ENCODE measurements at regions not wholly inside any gene's neighbourhood (a gene's known extent, or its start where the extent isn't known, plus 50 kb on each side); places are given as distances from the start of the nearest gene placed in this dataset.

DNA sequence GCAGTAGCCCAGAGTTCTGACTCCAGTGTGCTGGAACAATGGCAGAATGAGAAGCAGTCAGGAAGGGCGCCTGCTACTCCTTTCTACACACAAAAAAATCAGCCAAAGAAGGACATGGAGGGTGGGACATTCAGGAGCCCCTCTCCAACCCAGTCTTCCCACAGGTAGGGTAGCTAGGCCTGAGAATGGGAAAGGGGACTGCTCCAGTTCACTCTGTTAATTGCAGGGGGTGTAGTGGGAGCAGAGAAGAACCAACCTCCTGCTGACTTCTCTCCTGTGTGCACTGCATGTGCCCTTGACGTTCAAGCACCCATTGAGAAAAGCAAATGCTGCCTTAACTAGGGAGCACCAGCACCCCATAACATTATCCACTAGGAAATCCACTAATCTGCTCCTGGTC lies 119.1 kb upstream of the IRX6 start:
- no peak overlapping the region for H3K27ac ChIP-seq
- no peaks in the 10 kb centered on the region for H3K36me3 ChIP-seq
- H3K4me1 ChIP-seq: no peaks in the 10 kb centered on the region
- TF ChIP-seq POLR2A (IDR thresholded peaks at IDR 0.05) (no peak), POLR2AphosphoS5 (IDR thresholded peaks at IDR 0.05; ENCODE audit: insufficient read depth in 1 of 2, low read depth in 1 of 2) (no peak)
- TF ChIP-seq, protein P1, sequence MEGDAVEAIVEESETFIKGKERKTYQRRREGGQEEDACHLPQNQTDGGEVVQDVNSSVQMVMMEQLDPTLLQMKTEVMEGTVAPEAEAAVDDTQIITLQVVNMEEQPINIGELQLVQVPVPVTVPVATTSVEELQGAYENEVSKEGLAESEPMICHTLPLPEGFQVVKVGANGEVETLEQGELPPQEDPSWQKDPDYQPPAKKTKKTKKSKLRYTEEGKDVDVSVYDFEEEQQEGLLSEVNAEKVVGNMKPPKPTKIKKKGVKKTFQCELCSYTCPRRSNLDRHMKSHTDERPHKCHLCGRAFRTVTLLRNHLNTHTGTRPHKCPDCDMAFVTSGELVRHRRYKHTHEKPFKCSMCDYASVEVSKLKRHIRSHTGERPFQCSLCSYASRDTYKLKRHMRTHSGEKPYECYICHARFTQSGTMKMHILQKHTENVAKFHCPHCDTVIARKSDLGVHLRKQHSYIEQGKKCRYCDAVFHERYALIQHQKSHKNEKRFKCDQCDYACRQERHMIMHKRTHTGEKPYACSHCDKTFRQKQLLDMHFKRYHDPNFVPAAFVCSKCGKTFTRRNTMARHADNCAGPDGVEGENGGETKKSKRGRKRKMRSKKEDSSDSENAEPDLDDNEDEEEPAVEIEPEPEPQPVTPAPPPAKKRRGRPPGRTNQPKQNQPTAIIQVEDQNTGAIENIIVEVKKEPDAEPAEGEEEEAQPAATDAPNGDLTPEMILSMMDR (IDR thresholded peaks at IDR 0.05): no peak
- H3K4me3 ChIP-seq: no peak overlapping the region
- H3K9me3 ChIP-seq: no peaks in the 10 kb centered on the region
- H3K27me3 ChIP-seq: no peaks in the 10 kb centered on the region
- DNase-seq (ENCODE audit: extremely low spot score in 2 of 2): no peak
- intact Hi-C loops (cut with DNase I): no loop called here

DNA sequence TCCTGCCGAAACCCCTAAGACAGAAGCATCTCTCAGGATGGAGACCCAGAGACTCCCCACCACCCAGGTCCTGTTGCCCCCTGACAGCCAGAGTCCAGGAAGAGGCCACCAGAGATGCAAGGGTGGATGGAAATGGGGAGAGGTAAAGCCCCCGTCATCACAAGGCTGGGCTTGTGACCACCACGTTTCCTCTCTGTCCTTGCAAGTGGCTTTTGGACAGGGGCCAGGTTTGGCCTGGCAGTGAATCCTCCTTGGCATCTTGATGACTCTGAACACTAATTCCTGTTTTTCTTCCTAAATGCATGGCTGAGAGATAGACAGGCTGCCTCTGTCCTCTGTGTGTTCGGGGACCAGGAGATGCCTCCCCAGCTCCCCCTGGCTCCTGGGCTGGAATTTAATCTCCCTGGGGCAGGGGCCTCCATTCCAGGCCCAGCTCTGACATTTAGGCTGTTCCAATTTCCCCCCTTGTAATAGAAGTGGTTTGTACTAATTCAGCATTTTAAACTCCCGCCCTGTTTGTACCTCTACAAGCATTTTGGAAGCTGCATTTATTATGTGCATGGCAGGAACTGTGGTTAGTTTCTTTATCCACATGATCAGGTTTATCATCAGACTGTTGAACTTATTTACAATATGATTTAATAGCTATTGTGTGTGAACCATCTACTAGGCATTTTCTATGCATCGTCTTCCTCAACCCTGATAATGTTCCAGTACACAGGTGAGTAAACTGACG lies 116.1 kb upstream of the IRX6 start:
- Histone ChIP-seq H3K27me3 (no peaks in the 10 kb centered on the region), H3K36me3 (no peaks in the 10 kb centered on the region), H3K9me3 (no peaks in the 10 kb centered on the region), H3K4me3 (no peak overlapping the region), H3K27ac (no peak overlapping the region), H3K4me1 (no peaks in the 10 kb centered on the region)
- no peak for DNase-seq (ENCODE audit: extremely low spot score in 2 of 2)
- intact Hi-C loops (cut with DNase I): no loop called here
- TF ChIP-seq POLR2AphosphoS5 (IDR thresholded peaks at IDR 0.05; ENCODE audit: insufficient read depth in 1 of 2, low read depth in 1 of 2): no peak

DNA sequence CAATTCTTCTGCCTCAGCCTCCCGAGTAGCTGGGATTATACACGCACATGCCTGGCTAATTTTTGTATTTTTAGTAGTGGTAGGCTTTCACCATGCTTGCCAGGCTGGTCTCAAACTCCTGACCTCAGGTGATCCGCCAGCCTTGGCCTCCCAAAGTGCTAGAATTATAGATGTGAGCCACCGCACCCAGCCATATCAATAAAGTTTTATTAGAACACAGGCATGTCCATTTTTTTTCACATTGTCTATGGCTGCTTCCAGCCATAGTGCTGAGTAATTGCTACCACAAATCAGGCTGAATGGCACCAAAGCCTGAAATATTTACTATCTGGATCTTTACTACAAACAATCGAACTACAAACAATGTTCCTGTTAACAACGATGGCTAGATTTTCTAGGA lies 114.4 kb upstream of the IRX6 start:
- Histone ChIP-seq H3K36me3 (no peaks in the 10 kb centered on the region), H3K27me3 (no peaks in the 10 kb centered on the region), H3K27ac (no peak overlapping the region), H3K9me3 (no peaks in the 10 kb centered on the region), H3K4me1 (no peaks in the 10 kb centered on the region), H3K4me3 (no peak overlapping the region)
- DNase-seq (ENCODE audit: extremely low spot score in 2 of 2): no peak
- TF ChIP-seq POLR2AphosphoS5 (IDR thresholded peaks at IDR 0.05; ENCODE audit: insufficient read depth in 1 of 2, low read depth in 1 of 2) (no peak), POLR2A (IDR thresholded peaks at IDR 0.05) (no peak)
- TF ChIP-seq, protein P1 (IDR thresholded peaks at IDR 0.05): no peak
- intact Hi-C loops (cut with DNase I): no loop called here

DNA sequence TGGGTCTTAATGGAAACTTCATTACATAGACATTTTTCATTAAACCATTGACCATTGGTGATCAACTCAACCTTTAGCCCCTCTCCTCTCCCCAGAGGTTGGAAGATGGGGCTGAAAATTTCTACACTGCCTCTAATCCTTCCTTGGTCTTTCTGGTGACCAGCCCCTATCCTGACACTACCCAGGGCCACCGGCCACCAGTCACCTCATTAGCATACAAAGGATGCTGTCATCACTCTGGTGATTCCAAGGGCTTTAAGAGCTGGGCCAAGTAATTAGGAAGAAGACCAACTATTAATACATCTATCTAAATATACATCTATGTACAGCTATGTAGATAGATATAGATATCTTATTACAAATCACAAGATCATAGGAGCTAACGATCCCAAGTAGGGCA lies 111.2 kb upstream of the IRX6 start:
- no peak for TF ChIP-seq POLR2A (IDR thresholded peaks at IDR 0.05)
- TF ChIP-seq, protein P1 (IDR thresholded peaks at IDR 0.05): no peak
- no peak for TF ChIP-seq POLR2AphosphoS5 (IDR thresholded peaks at IDR 0.05; ENCODE audit: insufficient read depth in 1 of 2, low read depth in 1 of 2)
- Histone ChIP-seq H3K9me3 (no peaks in the 10 kb centered on the region), H3K36me3 (no peaks in the 10 kb centered on the region), H3K27ac (no peak overlapping the region), H3K27me3 (no peaks in the 10 kb centered on the region), H3K4me1 (no peaks in the 10 kb centered on the region), H3K4me3 (no peak overlapping the region)
- DNase-seq (ENCODE audit: extremely low spot score in 2 of 2): no peak
- intact Hi-C loops (cut with DNase I): no loop called here

DNA sequence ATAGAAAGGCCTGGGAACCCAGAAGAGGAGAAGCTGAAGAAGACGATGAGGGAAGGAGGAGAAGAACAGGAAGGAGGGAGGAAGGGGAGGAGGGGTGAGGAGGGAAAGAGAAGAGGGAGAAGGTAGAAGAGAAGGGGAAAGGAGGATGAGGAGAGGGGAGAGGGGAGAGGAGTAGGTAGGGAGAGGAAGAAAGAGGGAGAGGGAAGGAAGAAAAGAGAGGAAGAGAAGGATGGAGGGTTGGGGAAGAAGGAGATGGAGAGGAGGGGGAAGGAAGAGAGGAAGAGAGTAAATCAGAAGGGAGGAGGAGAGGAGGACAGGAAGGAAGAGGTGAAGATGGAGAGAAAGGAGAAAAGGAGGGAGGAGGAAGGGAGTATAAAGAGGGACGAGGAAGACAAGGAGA lies 109.6 kb upstream of the IRX6 start:
- Histone ChIP-seq H3K4me1 (no peaks in the 10 kb centered on the region), H3K27me3 (no peaks in the 10 kb centered on the region), H3K4me3 (no peak overlapping the region), H3K9me3 (no peaks in the 10 kb centered on the region), H3K36me3 (no peaks in the 10 kb centered on the region), H3K27ac (no peak overlapping the region)
- TF ChIP-seq, protein P1 (IDR thresholded peaks at IDR 0.05): no peak
- TF ChIP-seq POLR2AphosphoS5 (IDR thresholded peaks at IDR 0.05; ENCODE audit: insufficient read depth in 1 of 2, low read depth in 1 of 2) (no peak), POLR2A (IDR thresholded peaks at IDR 0.05) (no peak)
- intact Hi-C loops (cut with DNase I): no loop called here
- DNase-seq (ENCODE audit: extremely low spot score in 2 of 2): no peak

Data from vagina (tissue), 2 donors.